GM18520 (cell line): ENCODE measurements at regions not wholly inside any gene's neighbourhood (a gene's known extent, or its start where the extent isn't known, plus 50 kb on each side); places are given as distances from the start of the nearest gene placed in this dataset.
"Not testable (repeated sequence)": the region's sequence is repeated elsewhere in the genome, so short reads cannot be mapped to it uniquely, and the experiment has no call there.

ENCODE experiments used
- ATAC-seq: cut with Tn5 transposase; IDR thresholded peaks from one replicate; pipeline ENCODE4 v1.9.1; 2021; ENCODE audit not compliant: unreplicated experiment

DNA sequence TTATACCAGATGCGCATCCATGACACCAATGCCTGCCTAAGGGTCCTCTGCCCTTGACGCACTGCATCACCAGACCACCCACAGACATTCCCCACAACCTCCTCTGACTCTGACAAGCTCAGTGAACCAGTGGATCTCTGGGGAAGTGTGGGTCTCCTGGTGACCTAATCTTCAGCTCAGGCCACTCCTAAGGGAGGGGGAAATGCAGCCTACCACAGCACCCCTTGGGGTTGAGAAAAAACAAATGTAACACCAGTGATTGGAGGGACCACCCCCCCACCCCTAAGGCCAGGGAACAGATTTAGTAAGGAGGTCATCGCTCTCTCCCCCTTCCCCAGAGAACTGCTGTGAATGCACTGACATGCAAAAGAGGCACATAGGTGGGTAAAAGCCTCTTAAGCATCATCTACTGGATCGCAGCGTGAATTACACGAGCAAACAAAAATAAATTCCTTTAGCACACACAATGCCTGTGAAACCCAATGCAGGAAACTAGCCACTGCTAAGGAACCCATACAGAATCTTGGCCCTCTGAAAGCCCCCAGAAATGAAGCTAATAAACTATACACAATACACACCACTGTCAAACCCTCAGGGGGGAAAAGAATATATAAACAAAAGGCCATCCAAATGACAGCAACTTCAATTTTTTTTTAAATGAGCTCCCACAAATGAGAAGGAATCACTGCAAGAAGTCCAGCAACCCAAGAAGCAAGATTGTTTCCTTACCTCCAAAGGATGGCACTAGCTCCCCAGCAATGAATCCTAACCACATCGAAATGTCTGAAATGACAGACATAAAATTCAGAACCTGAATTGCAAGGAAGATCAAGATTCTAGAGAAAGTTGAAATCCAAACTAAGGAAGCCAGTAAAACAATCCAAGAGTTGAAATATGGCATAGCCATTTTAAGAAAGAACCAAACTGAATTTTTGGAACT is 513.7 kb upstream of the PTGER4 start:
- no peak for ATAC-seq

DNA sequence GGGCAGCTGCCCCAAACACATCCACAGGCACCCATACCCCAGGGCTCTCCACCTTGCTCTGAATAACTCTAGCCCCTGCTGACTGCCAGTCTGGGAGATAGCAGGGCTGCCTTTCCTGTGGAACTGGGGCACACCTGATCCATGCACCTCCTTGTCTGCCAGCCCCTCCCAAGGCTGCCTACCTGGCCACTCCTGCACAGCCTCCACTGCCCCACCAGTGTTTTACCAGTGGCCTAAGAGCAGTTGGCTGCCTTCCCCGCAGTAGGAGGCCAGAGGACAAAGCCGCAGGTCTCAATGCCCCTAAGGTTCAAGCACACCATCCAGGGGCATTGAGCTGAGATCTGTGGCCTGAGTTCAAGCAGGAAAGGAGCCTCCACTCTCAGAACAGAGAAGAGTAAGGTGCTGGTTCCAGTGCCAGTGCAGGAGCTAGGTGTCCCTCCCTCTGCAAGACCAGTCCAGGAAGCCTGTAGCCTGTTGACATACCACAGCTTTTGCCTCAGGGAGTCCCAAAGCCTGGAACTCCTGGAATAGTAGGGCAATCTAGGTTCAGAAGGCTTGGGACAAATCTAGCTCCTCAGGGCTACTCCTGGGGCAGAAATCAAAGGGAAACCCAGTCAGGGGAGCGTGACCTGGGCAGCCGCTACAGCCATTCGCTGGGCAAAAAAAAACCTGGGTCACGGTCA is 514.5 kb upstream of the PTGER4 start:
- no peak for ATAC-seq

DNA sequence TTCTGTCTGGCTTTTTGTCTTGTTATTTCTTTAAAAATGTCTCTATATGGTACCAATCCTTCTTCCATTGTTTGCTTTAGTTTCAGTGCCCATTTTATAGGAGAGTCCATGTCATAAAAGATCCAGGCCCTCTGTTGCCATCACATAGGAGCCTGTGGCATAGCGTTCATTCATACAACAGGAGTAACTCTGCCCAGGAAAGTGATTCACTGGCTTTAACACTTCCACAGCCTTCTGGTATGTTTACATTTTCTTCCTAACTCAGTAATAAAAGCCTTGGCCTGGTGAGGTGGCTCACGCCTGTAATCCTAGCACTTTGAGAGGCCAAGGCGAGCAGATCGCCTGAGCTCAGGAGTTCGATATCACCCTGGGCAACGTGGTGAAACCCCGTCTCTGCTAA is 519.3 kb upstream of the PTGER4 start:
- no peak for ATAC-seq

DNA sequence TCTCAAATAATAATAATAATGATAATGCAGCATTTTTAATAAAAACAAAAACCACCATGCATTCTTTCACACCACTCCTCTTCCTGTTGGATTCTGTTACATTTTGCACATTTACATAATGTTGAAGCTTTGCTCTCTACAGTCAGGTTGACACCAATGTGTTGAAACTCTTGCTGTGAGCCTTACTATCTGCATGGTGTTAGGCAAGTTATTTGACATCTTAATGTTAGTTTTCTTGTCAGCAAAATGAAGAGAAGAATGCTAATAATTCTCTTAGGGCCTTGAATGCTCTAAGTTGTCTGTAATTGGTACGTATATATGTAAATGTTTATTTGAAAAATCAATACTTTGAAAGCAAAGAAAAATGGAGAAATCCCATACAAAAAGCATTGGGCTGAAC is 525.5 kb upstream of the PTGER4 start:
- ATAC-seq: no peak

DNA sequence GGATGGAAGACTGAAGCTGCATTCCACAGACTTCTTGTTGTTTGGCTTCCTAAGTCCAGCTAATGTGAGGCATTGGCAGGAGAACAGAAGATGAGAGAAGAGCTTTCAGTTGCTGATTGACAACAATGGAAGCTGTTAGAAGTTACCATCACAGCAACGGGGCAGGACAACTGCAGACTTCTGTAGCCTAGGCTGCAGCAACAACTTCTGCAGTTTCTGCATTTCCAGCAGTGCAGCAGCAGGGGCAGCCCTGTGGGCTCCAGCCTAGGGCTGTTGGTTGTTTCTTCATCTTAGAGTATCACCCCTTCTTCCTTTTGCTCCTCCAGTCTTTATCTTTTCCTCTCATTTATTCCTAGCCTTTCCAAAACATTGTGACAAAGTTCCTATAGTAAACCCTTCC is 528.8 kb upstream of the PTGER4 start:
- no peak for ATAC-seq

DNA sequence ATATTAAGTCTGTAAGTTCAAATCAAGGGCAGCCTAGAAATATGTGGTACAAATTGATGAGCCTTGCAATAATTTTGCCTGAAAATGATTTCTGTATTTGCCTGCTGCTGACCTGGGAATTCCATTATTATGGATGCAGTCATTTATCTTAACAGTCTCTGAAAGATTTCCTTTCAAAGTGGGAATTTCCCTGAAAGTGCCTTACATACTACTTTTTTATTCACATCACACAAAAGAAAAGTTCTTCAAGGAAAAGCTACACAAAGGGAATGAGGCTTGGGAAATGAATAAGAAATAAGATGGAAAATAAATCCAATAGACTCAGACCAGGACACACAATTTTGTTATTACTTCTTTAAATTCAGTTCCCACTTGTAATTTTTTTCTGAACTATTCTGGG is 537.8 kb upstream of the PTGER4 start:
- no peak for ATAC-seq

DNA sequence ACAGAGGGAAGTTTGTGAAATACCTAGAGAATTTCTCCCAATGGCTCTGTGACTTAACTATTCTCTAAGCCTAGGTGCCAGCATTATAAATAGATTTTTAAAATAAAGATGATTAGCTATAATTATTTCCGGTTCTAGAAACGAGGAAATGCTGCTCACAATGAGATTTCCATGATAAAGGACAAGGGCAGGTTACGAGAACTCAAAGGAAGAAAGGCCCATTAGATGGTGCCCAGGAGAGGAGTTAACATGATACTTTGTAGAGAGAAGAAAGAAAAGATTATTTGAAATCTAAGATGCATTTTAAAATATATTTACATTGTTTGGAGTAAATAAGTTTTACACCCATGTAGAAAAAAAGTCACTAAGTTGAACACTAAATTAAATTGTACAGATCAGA is 538.3 kb upstream of the PTGER4 start:
- no peak for ATAC-seq

DNA sequence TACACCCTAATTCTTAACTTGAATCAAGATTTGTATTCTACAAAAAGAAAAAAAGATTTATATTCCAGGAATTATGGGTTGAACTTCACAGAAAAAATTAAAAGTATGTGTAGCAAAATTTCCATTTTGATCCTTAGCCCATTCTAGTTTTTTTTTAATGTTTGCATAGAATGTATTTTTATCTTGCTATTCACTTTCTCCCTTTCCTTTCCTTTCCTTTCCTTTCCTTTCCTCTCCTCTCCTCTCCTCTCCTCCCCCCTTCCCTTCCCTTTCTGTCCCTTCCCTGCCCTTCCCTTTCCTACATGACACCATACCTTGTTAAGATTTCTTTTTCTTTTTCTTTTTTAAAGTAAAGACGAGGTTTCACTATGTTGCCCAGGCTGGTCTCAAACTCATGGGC is 542.5 kb upstream of the PTGER4 start:
- ATAC-seq: no peak

DNA sequence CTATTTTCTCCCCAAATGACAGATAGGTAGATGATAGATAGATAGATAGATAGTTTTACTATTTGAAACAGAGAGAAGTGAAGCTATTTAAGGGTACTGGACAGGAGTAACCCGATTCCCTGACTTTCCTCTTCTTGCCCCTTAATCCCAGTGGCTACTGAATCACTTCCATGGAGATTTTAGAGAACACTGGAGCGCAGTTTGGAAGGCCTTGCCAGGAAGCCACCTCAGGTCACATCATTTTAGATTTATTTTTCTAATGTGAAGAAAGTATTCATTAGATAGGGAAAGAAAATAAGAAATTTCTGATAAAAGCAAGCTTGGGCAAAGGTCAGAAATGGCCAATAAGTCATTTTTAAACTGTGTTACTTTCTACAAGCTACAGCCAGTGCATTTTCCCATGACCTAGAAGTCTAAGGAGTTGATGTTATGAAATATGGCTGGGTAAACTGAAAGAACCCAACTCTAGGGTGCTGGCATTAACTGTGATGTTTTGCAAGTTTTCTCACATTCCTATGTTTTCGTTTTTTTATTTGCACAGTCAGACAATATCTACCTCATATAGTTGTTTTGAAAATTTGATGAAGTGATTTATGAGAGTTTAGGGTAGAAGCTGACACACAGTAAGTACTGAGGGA is 544.7 kb upstream of the PTGER4 start:
- no peak for ATAC-seq

DNA sequence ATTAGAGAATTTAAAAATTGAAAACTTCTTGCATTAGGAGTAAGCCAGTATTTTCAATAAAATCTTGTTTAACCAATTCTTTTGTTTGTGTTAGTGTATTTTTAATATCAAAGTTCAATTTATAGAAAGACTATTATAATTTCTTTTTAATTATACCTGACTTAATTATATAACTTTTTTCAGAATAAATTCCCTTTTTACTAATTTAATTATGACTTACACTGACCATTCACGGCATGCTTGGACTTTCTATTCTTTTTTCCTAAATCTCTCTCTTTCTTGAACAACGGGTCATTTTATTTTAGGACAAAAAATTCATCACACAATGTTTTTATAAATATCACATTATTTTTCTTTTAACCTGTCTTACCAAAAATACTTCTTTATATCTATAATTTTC is 555.3 kb upstream of the PTGER4 start:
- no peak for ATAC-seq

DNA sequence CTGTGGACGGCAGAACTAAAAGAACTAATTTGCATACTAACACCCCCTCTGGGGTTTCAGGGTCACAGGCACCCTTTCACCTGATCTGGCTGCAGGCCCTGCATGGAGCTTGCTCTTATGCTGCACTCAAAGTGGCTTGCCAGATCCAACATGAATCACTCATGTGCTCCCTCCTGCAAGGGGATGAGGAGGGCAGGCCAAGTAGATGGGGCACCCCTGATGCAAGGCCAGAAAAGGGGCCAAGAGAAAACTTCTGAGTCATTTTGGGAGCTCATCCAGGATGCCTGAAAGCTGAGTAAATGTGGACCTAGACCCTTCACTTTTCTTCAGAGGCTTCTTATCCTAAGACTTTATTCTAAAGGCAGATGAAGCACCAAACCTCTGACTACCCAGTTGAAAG is 558.5 kb upstream of the PTGER4 start:
- no peak for ATAC-seq

DNA sequence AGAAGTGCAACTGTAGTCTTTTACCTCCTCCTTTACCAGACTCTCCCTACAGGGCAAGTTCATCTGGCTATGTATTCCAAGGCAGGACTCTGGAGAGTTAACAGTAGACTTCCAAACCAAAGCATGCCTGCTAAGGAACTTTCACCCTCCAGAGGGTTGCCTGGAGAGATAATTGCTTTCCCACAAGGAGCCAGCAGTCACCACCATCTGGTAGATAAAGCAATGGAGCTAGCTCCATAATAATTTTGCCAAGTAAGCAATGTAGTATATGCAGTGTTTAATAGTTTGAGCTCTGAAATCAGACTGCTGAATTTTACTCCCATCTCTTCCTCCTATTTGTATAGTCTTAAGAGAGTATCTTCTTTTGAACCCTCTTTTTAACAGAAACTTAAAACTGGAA is 566.8 kb upstream of the PTGER4 start:
- no peak for ATAC-seq

DNA sequence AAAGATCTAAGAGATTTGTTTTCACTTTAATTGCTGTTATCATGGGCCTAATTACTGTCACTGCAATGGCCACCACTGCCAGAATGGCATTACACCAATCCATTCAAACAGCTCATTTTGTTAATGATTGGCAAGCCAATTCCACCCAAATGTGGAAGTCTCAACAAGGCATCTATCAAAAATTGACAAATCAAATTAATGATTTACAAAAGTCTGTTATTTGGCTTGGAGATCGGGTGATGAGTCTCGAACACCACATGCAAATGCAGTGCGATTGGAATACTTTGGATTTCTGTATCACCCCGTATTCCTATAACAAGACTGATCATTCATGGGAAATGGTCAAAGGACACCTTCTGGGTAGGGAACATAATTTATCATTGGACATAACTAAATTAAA is 568.7 kb upstream of the PTGER4 start:
- not testable (repeated sequence) for ATAC-seq

DNA sequence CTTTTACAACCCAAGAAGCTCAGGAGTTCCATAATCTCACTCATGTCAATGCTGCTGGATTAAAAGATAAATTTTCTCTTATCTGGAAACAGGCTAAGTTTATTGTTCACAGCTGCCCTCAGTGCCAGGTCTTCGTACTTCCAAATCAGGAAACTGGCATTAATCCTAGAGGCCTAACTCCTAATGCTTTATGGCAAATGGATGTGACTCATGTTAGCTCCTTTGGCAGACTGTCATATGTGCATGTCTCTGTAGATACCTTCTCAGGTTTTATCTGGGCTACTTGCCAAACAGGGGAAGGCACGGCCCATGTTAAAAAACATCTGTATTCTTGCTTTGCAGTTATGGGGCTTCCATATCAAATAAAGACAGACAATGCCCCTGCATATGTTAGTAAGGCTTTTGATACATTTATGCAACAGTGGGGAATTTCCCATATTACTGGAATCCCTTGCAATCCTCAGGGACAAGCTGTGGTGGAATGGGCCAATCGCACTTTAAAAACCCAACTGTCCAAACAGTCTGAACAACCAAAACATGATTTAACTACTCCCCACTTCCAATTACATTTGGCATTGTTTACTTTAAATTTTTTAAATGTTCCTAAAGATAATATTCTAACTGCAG is 570.8 kb upstream of the PTGER4 start:
- ATAC-seq: not testable (repeated sequence)

DNA sequence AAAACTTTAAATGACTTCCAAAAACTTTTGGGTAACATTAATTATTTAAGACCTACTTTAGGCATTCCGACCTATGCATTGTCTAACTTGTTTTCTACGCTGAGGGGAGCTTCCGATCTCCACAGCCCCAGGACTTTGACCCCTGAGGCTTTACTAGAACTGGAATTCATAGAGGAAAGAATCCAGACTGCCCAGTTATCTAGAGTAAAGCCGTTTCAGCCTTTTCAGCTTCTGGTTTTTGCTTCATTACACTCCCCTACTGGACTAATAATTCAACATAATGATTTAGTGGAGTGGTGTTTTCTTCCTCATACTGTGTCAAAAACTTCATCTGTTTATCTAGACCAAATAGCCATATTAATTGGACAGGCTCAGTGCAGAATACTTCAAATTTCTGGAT is 571.9 kb upstream of the PTGER4 start:
- not testable (repeated sequence) for ATAC-seq

DNA sequence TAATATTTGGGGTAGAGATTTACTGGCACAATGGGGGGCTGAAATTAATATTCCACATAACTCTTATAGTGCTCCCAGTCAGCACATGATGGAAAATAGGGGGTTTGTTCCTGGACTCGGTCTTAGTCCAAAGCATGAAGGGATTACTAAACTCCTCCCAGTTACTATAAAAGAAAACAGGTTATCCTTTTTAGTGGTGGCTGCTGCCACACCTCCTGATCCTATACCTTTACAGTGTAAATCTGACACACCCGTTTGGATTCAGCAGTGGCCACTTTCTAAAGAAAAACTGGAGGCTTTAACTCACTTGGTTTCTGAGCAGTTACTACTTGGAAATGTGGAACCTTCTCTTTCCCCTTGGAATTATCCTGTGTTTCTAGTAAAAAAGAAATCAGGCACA is 572.9 kb upstream of the PTGER4 start:
- ATAC-seq: no peak

DNA sequence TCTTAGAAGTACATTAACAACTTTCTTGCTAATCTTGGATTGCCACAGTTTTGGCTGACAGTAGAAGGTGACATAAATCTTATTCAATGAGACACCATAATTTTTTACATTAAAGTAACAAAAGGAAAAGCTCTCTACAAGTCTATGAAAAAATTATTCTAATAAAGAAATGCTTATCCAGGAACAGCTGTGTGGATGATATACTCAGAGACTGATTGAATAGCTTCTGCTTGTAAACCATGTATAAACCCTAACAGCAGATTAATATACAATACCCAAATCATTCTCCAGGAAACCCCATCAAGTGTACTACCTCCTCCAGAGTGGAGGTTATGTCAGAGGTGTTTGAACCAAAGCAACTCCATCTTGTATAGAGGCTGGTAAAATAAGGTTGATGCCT is 581.4 kb upstream of the PTGER4 start:
- no peak for ATAC-seq

DNA sequence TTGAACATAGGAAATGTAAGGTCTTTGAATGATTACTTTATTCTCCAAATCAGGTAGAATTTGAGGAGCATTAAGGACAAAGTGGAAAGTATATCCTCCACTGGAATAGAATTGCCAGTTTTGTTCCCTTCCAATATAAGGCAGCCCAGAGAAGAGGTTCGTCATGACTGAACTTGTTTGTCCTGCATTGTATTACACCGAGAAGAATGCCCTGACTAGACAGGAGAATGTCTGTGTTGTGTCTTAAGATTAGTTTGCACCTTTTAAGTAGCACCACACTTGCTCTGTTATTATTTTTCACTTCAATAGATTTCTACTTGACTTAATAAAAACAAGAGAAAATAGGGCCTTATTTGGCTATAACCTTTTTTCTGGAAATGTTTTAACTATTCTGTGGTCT is 586.2 kb upstream of the PTGER4 start:
- ATAC-seq: no peak

DNA sequence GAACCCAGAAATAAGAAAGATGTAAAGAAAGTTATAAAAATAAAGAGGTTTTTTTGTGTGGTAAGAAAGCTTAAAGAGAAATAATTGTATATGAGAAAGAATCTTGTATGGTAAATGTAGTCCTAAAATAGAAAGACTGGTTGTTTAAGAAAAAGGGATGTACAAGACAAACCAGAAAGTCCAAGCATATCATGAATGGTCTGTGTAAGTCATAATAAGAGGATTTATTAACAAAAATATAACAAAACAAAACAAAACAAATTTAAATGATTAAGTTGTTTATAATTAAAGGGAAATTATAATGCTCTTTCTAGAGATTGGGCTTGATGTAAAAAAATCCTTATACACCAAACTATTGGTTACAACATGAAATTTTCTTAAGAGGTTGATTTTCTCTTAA is 590.4 kb upstream of the PTGER4 start:
- ATAC-seq: no peak

DNA sequence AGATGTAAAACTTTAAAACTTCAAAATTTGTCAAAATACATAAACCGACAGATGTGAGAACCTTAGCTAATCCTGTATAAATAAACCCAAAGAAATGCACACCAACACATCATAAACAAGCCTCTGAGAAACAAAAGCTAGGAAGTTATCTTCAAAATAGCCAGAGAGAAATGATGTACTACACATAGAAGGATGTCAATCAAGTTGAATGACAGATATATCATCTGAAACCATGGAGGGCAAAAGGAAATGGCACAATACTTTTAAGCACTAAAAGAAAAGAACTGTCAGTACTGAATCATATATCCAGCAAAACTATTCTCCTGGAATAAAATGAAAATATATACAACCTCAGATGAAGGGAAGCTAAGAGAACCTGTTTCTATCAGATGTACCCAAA is 595.1 kb upstream of the PTGER4 start:
- ATAC-seq: no peak

DNA sequence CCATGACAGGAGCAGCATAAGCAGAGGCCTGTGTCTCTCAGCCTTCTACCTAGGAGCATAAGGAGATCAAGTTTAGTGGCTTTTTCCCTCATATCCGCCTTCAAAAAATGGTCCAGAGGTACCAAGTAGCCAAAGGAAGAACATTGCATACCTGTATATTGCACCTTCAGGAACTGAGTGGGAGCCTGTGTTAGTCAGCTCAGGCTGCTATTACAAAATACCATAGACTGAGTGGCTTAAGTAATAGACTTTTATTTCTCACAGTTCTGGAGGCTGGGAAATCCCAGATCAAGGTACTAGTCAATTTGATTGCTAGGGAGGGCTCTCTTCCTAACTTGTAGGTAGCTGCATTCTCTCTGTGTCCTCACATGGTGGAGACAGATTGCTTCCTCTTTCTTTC is 597.4 kb upstream of the PTGER4 start:
- ATAC-seq: no peak

DNA sequence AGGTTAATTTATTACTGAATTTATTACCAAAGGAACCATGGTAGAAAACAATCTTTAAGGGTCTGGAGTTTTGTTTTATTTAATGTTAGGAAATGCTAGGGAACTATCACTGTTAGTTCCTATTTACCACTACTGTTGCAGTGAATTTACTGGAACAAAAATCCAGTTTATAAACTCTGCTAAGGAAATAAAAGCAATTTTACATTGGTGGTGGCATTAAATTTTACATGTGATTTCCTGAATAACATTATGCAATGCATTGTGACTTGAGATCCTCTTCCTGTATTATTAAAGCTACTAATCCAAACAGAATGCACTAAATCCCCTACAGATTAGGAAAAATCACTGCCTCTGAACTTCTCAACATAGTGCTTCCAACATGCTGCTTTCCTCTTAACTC is 599.5 kb upstream of the PTGER4 start:
- ATAC-seq: no peak
